Thoracic aorta (tissue), 2 donors: ENCODE measurements at regions not wholly inside any gene's neighbourhood (a gene's known extent, or its start where the extent isn't known, plus 50 kb on each side); places are given as distances from the start of the nearest gene placed in this dataset.

Experiments
- ATAC-seq: fragments of 150-250 bp; one replicate; pipeline ENCODE4 v1.8.0; 2017; ENCODE audit warnings: low read depth; ENCODE audit not compliant: insufficient number of reproducible peaks, low FRiP score
- DNase-seq: peaks from one replicate; pipeline ENCODE4 v3.0.0-alpha.2; 2020; ENCODE audit warnings: low spot score
- H3K27ac ChIP-seq, 2 donors: fragments of 200-600 bp; sonication (generic); 1 replicate in 1 of 2; 2 replicates in 1 of 2; pipeline ENCODE4 v1.5.1; 2016; ENCODE audit warnings: mild to moderate bottlenecking in 2 of 2, moderate library complexity in 2 of 2
- H3K27me3 ChIP-seq: fragments of 200-600 bp; sonication (generic); replicated peaks from 2 replicates; pipeline ENCODE4 v1.6.0; 2016; ENCODE audit warnings: mild to moderate bottlenecking; ENCODE audit not compliant: insufficient read depth
- H3K36me3 ChIP-seq: fragments of 200-600 bp; sonication (generic); one replicate; pipeline ENCODE4 v1.5.1; 2016
- H3K4me1 ChIP-seq, 2 donors: fragments of 200-600 bp; sonication (generic); 1 replicate in 1 of 2; 2 replicates in 1 of 2; pipeline versions ENCODE4 v1.5.1 to v1.6.0; 2016; ENCODE audit warnings: low read depth in 2 of 2, mild to moderate bottlenecking in 1 of 2; ENCODE audit not compliant: control insufficient read depth in 1 of 2
- H3K4me3 ChIP-seq: fragments of 200-600 bp; sonication (generic); 2 replicates; pipeline ENCODE4 v1.5.1; 2016; ENCODE audit warnings: mild to moderate bottlenecking
- H3K9me3 ChIP-seq: fragments of 200-600 bp; sonication (generic); 2 replicates; pipeline ENCODE4 v1.5.1; 2016
- TF ChIP-seq, protein P1 (sequence below): fragments of 200-600 bp; sonication (generic); IDR thresholded peaks from one replicate; pipeline ENCODE4 v1.5.1; 2019; ENCODE audit warnings: antibody characterized with exemption

DNA sequence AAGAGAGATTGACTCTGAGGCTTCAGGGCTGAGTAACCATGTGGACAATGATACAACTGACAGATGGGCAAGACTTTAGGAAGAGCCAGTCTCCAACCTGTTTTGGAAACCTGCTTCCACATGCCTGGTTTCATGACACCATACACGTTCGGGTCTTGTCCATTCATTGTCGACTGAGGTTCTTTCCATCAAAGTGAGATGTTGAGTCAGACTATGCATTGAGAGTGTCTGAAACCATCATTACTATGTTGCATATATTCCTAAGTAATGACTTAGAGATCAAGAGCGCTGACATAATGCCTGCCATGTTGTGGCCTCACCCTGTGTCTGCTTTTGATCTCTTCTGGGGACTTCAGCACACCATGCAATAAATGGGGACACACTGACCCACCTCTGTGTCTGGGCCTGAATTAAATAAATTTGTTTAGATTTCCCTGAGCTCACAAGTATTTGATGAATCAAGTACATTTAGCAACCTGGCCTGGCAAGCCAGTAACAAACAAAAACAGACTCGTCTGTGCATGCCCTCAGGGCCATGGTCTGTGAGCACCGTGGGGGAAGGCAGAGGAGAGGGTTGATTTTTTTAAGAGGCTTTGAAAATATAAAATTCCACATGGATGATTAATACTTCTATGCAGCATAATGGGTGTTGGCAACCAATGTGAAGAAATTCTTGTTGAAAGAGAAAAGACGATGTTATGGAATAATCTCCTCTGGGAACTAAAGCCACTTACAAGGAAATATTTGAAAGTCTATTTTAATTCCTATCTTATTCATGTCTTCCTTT, 49.9 kb upstream of the UBAC2 start:
- no peak for DNase-seq
- no peak for ATAC-seq
- H3K9me3 ChIP-seq, result no peaks in the 10 kb centered on the region
- no peak overlapping the region for H3K4me3 ChIP-seq
- no peak overlapping the region for H3K27ac ChIP-seq
- no peaks in the 10 kb centered on the region for H3K36me3 ChIP-seq
- H3K4me1 ChIP-seq, result no peaks in the 10 kb centered on the region
- no peaks in the 10 kb centered on the region for H3K27me3 ChIP-seq
- TF ChIP-seq, protein P1, sequence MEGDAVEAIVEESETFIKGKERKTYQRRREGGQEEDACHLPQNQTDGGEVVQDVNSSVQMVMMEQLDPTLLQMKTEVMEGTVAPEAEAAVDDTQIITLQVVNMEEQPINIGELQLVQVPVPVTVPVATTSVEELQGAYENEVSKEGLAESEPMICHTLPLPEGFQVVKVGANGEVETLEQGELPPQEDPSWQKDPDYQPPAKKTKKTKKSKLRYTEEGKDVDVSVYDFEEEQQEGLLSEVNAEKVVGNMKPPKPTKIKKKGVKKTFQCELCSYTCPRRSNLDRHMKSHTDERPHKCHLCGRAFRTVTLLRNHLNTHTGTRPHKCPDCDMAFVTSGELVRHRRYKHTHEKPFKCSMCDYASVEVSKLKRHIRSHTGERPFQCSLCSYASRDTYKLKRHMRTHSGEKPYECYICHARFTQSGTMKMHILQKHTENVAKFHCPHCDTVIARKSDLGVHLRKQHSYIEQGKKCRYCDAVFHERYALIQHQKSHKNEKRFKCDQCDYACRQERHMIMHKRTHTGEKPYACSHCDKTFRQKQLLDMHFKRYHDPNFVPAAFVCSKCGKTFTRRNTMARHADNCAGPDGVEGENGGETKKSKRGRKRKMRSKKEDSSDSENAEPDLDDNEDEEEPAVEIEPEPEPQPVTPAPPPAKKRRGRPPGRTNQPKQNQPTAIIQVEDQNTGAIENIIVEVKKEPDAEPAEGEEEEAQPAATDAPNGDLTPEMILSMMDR, result no peak
